ENCODE measurements at regions not wholly inside any gene's neighbourhood (a gene's known extent, or its start where the extent isn't known, plus 50 kb on each side); places are given as distances from the start of the nearest gene placed in this dataset.

DNA sequence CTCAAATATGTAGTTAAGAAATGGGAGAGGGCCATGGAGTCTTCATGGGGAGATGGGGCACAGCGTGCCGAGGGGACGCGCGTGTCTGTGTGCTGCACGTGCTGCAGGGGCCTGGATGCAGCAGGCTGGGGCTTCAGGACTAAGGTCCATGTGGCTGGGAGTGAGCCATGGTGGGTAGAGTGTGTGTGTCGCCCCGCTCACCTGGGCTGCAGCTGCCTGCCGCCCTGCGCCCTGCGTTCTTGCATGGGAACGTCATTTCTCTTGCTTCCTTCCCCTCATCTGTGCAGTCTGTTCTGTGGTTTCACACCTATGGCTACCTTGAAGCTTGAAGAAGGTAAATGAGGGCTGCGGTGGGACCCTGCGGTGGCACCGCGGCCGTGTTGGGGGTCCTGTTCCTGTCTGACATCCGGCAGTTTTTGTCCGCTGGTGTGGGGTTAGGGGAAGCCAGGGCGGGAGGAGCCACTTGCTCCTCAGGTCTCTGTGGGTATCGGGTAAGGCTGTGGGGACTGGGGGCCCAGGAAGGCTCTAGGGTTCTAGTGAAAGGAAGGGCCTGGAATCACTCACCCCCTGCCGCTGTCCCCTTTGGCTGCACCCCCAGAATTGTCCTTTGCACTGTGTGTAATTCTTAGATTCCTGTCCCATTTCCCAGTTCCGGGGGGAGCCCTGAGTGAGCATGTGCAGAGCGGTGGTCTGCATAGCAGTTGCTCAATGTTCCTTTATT lies 54.1 kb upstream of the HS6ST1 start:
- intact Hi-C loops (cut with micrococcal nuclease; ENCODE audit: unreplicated experiment), result no loop called here
- Mint-ChIP-seq H3K4me3 (ENCODE audit: unreplicated experiment) (no peak overlapping the region), H3K36me3 (ENCODE audit: insufficient read depth, unreplicated experiment) (no peaks in the 10 kb centered on the region), H3K27ac (ENCODE audit: unreplicated experiment) (peak overlapping the region; percentile 92), H3K4me1 (ENCODE audit: low read depth, unreplicated experiment) (peaks cover 32% of the 10 kb centered on the region), H3K9me3 (ENCODE audit: unreplicated experiment) (no peaks in the 10 kb centered on the region), H3K27me3 (ENCODE audit: insufficient read depth, unreplicated experiment) (no peaks in the 10 kb centered on the region)
- H3K9me3 ChIP-seq, result no peaks in the 10 kb centered on the region
- no peak overlapping the region for H3K4me3 ChIP-seq (ENCODE audit: low read depth, low read length)
- POLR2A ChIA-PET, result no interaction called here
- H3K27me3 ChIP-seq (replicated peaks; ENCODE audit: control insufficient read depth, insufficient read depth, low read length), result no peaks in the 10 kb centered on the region
- TF ChIP-seq, protein P1, sequence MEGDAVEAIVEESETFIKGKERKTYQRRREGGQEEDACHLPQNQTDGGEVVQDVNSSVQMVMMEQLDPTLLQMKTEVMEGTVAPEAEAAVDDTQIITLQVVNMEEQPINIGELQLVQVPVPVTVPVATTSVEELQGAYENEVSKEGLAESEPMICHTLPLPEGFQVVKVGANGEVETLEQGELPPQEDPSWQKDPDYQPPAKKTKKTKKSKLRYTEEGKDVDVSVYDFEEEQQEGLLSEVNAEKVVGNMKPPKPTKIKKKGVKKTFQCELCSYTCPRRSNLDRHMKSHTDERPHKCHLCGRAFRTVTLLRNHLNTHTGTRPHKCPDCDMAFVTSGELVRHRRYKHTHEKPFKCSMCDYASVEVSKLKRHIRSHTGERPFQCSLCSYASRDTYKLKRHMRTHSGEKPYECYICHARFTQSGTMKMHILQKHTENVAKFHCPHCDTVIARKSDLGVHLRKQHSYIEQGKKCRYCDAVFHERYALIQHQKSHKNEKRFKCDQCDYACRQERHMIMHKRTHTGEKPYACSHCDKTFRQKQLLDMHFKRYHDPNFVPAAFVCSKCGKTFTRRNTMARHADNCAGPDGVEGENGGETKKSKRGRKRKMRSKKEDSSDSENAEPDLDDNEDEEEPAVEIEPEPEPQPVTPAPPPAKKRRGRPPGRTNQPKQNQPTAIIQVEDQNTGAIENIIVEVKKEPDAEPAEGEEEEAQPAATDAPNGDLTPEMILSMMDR (IDR thresholded peaks at IDR 0.05; ENCODE audit: insufficient read depth in 1 of 2, low read depth in 1 of 2, low read length in 1 of 2, severe bottlenecking in 1 of 2, unreplicated experiment in 1 of 2), result no peak
- DNase-seq, result no peak
- H3K36me3 ChIP-seq (ENCODE audit: control insufficient read depth, insufficient read depth, low read length), result no peaks in the 10 kb centered on the region; the same call in 1 of the 2 replicates
- no TSS peak for BruUV-seq (replicated peaks)
- CTCF ChIA-PET, result no interaction called here
- peaks cover 29% of the 10 kb centered on the region for H3K4me1 ChIP-seq

DNA sequence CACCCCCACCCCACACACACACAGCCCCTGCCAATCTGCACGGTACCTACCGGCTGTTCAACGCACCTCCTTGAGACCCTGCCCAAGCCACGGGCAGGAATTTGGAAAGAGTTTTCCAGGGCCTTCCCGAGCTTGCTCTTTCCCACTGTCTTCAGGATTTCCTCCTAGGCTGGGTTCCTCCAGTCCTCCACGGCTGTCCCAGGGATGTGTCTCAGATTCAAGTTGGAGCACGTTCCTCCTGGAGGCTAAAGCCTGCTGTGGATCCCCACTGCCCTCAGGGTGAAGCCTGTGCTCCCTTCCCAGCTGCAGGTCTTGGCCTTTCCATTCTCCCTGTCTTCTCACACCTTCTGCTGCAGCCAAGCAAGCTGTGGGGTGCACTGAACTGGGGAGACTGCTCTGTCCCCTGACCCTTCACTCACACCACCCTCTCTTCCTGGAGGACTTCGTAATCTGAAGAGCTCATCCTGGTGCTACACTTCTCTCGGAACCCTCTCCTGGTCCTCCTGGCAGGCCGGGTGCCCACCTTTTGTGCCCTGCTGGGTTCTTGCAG lies 54.9 kb upstream of the HS6ST1 start:
- Histone ChIP-seq H3K9me3 (no peaks in the 10 kb centered on the region), H3K36me3 (ENCODE audit: control insufficient read depth, insufficient read depth, low read length) (no peaks in the 10 kb centered on the region; the same call in 1 of the 2 replicates), H3K27me3 (replicated peaks; ENCODE audit: control insufficient read depth, insufficient read depth, low read length) (no peaks in the 10 kb centered on the region), H3K4me1 (peaks cover 32% of the 10 kb centered on the region), H3K4me3 (ENCODE audit: low read depth, low read length) (no peak overlapping the region)
- Mint-ChIP-seq H3K9me3 (ENCODE audit: unreplicated experiment) (no peaks in the 10 kb centered on the region), H3K4me1 (ENCODE audit: low read depth, unreplicated experiment) (peaks cover 39% of the 10 kb centered on the region), H3K27ac (ENCODE audit: unreplicated experiment) (peak overlapping the region; percentile 92), H3K27me3 (ENCODE audit: insufficient read depth, unreplicated experiment) (no peaks in the 10 kb centered on the region), H3K4me3 (ENCODE audit: unreplicated experiment) (no peak overlapping the region), H3K36me3 (ENCODE audit: insufficient read depth, unreplicated experiment) (no peaks in the 10 kb centered on the region)
- ChIA-PET POLR2A (no interaction called here), CTCF (no interaction called here)
- intact Hi-C loops (cut with micrococcal nuclease; ENCODE audit: unreplicated experiment), result no loop called here
- TF ChIP-seq, protein P1 (IDR thresholded peaks at IDR 0.05; ENCODE audit: insufficient read depth in 1 of 2, low read depth in 1 of 2, low read length in 1 of 2, severe bottlenecking in 1 of 2, unreplicated experiment in 1 of 2), result no peak
- BruUV-seq (replicated peaks), result no TSS peak
- DNase-seq, result no peak

DNA sequence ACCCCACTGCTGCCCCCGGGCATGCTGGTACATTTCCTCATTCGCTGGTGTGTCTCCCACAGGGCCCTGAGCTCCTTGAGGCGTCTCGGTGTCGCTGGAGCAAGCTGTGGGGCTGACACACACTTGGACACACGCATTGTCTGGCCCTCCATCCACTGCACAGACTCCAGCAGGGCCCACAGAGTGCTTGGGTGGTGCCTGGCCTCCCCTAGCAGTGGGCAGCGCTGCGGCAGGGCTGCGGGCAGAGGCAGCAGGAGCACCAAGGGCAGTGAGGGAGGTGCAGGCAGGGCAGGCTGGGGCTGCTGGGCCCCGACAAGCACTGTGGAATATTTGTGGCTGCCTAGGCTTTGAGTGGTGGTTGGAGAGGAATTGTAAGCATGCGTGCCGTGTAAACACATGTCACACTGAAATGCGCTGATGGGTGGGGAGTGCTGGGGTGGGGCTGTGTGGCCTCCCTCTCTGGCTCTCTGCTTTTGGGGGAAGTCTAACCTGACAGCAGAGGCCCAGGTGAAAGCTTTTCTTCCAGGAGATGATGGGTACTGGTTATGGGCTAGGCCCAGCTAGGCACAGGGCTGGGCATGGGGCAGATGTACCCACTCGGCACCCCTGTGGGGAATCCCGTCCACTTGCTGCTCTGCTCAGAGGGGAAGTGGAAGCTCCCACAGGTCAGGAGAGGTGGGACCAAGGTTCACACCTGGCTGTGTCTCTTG lies 55.5 kb upstream of the HS6ST1 start:
- peak; percentile 61 to 79 for DNase-seq
- peaks cover 46% of the 10 kb centered on the region for H3K4me1 Mint-ChIP-seq (ENCODE audit: low read depth, unreplicated experiment)
- H3K4me3 ChIP-seq (ENCODE audit: low read depth, low read length), result no peak overlapping the region
- H3K27ac Mint-ChIP-seq (ENCODE audit: unreplicated experiment), result peak overlapping the region; percentile 92
- CTCF ChIA-PET, result no interaction called here
- H3K27me3 ChIP-seq (replicated peaks; ENCODE audit: control insufficient read depth, insufficient read depth, low read length), result no peaks in the 10 kb centered on the region
- peaks cover 37% of the 10 kb centered on the region for H3K4me1 ChIP-seq
- BruUV-seq (replicated peaks), result no TSS peak
- H3K36me3 Mint-ChIP-seq (ENCODE audit: insufficient read depth, unreplicated experiment), result no peaks in the 10 kb centered on the region
- no peaks in the 10 kb centered on the region for H3K9me3 ChIP-seq
- POLR2A ChIA-PET, result no interaction called here
- no peak overlapping the region for H3K4me3 Mint-ChIP-seq (ENCODE audit: unreplicated experiment)
- no peaks in the 10 kb centered on the region; the same call in 1 of the 2 replicates for H3K36me3 ChIP-seq (ENCODE audit: control insufficient read depth, insufficient read depth, low read length)
- H3K27me3 Mint-ChIP-seq (ENCODE audit: insufficient read depth, unreplicated experiment), result no peaks in the 10 kb centered on the region
- intact Hi-C loops (cut with micrococcal nuclease; ENCODE audit: unreplicated experiment), result loop anchor here (1.0 kb wide), 1 partner anchor 11 kb away; no protein-coding TSS in a partner anchor
- no peaks in the 10 kb centered on the region for H3K9me3 Mint-ChIP-seq (ENCODE audit: unreplicated experiment)
- TF ChIP-seq, protein P1 (IDR thresholded peaks at IDR 0.05; ENCODE audit: insufficient read depth in 1 of 2, low read depth in 1 of 2, low read length in 1 of 2, severe bottlenecking in 1 of 2, unreplicated experiment in 1 of 2), result no peak

All from Caco-2 (cell line).